ENCODE measurements at regions not wholly inside any gene's neighbourhood (a gene's known extent, or its start where the extent isn't known, plus 50 kb on each side); places are given as distances from the start of the nearest gene placed in this dataset.

DNA sequence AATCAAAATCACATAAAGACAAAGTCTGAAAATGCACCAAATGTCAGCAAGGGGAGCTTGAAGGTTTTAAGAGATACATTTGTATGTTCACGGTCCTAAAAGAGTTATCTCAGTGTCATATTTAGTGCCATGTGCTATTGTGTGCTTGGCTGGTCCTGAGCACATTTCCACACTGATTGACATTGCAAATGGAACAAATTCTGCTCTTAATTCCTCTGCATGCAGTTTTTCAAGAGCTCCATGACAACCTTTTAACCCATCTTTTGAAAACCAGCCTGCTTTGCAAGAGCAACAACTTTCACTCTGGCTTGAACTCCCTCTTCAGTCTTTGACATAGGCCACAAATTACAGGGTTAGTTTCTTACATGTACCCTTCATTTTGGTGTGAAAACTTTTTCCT, 175.4 kb upstream of the ACTBL2 start:
- TF ChIP-seq, protein P1, sequence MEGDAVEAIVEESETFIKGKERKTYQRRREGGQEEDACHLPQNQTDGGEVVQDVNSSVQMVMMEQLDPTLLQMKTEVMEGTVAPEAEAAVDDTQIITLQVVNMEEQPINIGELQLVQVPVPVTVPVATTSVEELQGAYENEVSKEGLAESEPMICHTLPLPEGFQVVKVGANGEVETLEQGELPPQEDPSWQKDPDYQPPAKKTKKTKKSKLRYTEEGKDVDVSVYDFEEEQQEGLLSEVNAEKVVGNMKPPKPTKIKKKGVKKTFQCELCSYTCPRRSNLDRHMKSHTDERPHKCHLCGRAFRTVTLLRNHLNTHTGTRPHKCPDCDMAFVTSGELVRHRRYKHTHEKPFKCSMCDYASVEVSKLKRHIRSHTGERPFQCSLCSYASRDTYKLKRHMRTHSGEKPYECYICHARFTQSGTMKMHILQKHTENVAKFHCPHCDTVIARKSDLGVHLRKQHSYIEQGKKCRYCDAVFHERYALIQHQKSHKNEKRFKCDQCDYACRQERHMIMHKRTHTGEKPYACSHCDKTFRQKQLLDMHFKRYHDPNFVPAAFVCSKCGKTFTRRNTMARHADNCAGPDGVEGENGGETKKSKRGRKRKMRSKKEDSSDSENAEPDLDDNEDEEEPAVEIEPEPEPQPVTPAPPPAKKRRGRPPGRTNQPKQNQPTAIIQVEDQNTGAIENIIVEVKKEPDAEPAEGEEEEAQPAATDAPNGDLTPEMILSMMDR (IDR thresholded peaks at IDR 0.05 in 8 of 11, conservative IDR thresholded peaks at IDR 0.05 in 3 of 11) = no peak
- TF ChIP-seq POLR2A (IDR thresholded peaks at IDR 0.05) = no peak
- no peak for TF ChIP-seq POLR2AphosphoS5 (IDR thresholded peaks at IDR 0.05)

All from spleen (tissue), 7 donors.